Mucosa of stomach (tissue), 1 donor: ENCODE measurements at regions not wholly inside any gene's neighbourhood (a gene's known extent, or its start where the extent isn't known, plus 50 kb on each side); places are given as distances from the start of the nearest gene placed in this dataset.
"Not testable (repeated sequence)": the region's sequence is repeated elsewhere in the genome, so short reads cannot be mapped to it uniquely, and the experiment has no call there.

Experiments used
- H3K27me3 ChIP-seq: one replicate; pipeline ENCODE4 v1.7.0; 2013; ENCODE audit warnings: mild to moderate bottlenecking, low read length; ENCODE audit not compliant: control insufficient read depth, insufficient read depth
- H3K36me3 ChIP-seq: one replicate; pipeline ENCODE4 v1.7.0; 2013; ENCODE audit warnings: low read length; ENCODE audit not compliant: control insufficient read depth, insufficient read depth
- H3K4me1 ChIP-seq: one replicate; pipeline ENCODE4 v1.7.0; 2013; ENCODE audit warnings: mild to moderate bottlenecking, low read length; ENCODE audit not compliant: control insufficient read depth, insufficient read depth
- H3K4me3 ChIP-seq: one replicate; pipeline ENCODE4 v1.7.0; 2013; ENCODE audit warnings: low read length
- H3K9ac ChIP-seq: one replicate; pipeline ENCODE4 v1.7.0; 2013; ENCODE audit warnings: mild to moderate bottlenecking, low read length, moderate library complexity
- H3K9me3 ChIP-seq: one replicate; pipeline ENCODE4 v1.7.0; 2013; ENCODE audit warnings: mild to moderate bottlenecking, low read length, moderate library complexity; ENCODE audit not compliant: control insufficient read depth
- donor health status: Pancreatic carcinoma.

DNA sequence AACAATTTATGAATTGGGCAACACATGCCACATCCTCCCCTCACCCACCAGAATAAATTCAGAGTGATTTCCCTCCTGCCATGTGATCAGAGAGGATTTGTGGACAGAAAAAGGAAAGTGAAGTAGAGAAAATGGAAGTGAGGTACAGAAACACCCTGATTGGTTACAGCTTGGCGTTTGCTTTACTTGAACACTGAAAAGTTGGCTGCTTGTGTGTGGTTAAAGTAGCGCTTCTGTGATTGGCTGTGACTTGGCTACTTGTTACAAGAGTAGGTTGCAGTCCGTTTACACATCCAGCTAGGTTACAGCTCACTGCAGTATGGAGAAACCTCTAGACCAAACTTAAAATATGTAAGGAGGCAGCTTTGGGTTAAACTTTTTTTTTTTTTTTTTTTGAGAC is 205.2 kb upstream of the ZNF608 start:
- Histone ChIP-seq H3K4me1 (peaks cover 8% of the 10 kb centered on the region), H3K9ac (no peak overlapping the region), H3K36me3 (no peaks in the 10 kb centered on the region), H3K27me3 (no peaks in the 10 kb centered on the region), H3K4me3 (no peak overlapping the region), H3K9me3 (no peaks in the 10 kb centered on the region)

DNA sequence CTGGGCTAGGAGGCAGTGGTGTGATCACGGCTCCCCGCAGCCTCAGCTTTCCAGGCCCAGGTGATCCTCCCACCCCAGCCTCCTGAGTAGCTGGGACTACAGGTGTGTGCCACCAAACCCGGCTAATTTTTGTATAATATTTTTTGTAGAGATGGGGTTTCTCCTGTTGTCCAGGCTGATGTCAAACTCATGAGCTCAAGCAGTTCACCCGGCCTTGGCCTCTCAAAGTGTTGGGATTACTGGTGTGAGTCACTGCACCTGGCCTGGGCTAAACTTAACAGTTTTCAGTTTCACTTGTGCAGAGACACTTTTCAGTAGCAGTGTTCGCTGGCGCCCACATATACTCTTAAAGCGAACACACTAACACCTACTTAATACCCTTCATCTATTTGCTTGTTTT is 205.6 kb upstream of the ZNF608 start:
- peaks cover 8% of the 10 kb centered on the region for H3K4me1 ChIP-seq
- no peak overlapping the region for H3K4me3 ChIP-seq
- no peak overlapping the region for H3K9ac ChIP-seq

DNA sequence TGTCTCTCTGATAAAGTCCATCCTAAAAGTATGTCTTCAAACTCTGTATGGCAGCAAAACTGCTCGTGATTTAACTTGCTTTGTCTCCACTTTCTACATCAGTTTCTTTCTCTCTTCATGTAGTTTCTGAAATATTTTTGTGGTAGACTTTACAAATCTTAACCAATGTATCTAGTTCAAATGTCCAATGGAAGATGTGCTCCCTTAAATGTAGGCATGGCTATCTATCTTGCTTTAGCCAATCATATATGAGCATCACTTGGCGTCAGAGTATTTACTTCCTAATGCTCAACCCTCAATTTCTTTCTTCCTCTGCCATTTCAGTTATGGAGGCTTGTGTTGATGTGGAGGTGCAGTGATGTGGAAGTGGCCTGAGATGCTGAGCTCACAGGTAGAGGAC is 206.1 kb upstream of the ZNF608 start:
- H3K4me1 ChIP-seq: peaks cover 8% of the 10 kb centered on the region
- H3K36me3 ChIP-seq: no peaks in the 10 kb centered on the region
- no peak overlapping the region for H3K9ac ChIP-seq
- no peaks in the 10 kb centered on the region for H3K9me3 ChIP-seq
- H3K4me3 ChIP-seq: no peak overlapping the region
- no peaks in the 10 kb centered on the region for H3K27me3 ChIP-seq

More for the DNA sequence above, 205.6 kb upstream of the ZNF608 start:
- H3K36me3 ChIP-seq: no peaks in the 10 kb centered on the region
- H3K27me3 ChIP-seq: no peaks in the 10 kb centered on the region
- H3K9me3 ChIP-seq: no peaks in the 10 kb centered on the region

DNA sequence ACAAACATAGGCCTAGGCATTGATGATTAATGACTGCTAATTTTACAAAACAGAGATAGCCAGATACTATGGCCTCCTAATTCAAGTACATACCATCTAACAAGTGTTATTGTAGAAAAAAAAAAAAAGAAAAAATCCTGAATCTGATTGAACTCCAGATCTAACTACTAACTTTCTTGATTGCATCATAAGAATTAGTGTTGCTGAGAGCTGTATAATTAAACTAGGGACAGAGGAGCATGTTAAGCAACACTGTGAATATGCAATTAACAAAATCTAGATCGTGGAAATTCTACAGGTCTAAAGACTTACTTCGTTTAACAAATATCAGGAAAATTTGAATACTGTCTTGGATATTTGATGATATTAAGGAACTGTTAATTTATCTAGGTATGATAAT is 208.3 kb upstream of the ZNF608 start:
- Histone ChIP-seq H3K9me3 (no peaks in the 10 kb centered on the region), H3K36me3 (no peaks in the 10 kb centered on the region), H3K9ac (no peak overlapping the region), H3K4me3 (no peak overlapping the region), H3K4me1 (no peaks in the 10 kb centered on the region), H3K27me3 (no peaks in the 10 kb centered on the region)

DNA sequence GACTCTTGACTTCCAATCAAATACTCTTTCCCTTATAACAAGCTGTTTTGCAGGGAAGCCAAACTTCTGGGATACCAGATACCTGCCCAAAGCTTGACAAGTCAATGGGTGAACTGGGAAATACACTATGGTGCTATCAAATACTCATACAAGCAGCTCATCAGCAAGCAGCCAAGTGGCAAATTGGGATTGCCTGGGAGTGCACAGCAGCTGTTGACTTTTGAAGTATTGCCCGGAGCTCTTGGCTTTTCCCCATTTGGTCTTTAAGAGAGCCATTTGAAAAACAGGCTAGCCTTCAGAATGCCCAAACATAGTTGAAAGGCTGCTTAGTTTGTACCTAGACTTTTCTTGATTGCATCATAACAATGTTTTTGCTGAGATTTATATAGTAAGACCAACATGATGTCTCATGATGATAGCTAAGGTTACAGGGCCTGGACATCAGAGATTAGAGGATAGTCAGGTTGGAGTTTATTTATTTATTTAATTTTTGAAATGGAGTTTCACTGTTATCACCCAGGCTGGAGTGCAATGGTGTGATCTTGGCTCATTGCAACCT is 210.1 kb upstream of the ZNF608 start:
- Histone ChIP-seq H3K9ac (no peak overlapping the region), H3K4me1 (no peaks in the 10 kb centered on the region), H3K4me3 (no peak overlapping the region), H3K9me3 (no peaks in the 10 kb centered on the region), H3K27me3 (no peaks in the 10 kb centered on the region), H3K36me3 (no peaks in the 10 kb centered on the region)

DNA sequence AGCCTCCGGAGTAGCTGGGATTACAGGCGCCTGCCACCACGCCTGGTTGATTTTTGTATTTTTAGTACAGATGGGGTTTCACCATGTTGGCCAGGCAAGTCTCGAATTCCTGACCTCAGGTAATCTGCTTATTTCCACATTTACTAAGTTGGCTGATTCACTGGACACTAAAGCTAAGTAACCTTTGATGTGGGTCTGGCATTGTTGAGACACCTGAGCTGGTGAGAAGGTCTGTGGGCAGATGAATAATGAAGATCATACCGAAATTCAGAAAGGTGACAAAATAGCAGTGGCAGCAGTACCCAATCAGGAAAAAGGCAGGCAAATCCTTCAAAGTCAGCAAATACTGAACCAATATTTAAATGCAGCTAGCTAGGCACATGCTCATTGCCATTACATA is 210.6 kb upstream of the ZNF608 start:
- Histone ChIP-seq H3K4me1 (no peaks in the 10 kb centered on the region), H3K36me3 (no peaks in the 10 kb centered on the region), H3K27me3 (no peaks in the 10 kb centered on the region), H3K4me3 (no peak overlapping the region), H3K9me3 (no peaks in the 10 kb centered on the region), H3K9ac (no peak overlapping the region)

DNA sequence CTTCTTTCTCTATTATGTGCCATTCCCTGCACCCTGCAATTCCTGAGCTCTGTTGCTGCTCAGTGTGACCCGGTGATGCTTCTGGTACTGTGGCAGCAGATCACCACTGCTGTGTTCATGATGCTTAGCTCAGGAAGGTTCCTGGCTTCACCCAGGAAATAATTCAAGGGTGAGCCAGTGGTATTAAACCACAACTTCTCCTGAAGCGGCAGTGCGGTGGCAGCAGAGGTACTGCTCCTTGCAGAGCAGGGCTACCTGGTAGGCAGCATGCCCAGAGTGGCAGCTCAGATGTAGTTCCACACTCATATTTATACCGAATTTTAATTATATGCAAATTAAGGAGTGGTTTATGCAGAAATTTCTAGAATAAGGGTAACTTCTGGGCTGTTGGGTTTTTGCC is 213.8 kb upstream of the ZNF608 start:
- no peak overlapping the region for H3K4me3 ChIP-seq
- H3K9ac ChIP-seq: no peak overlapping the region
- no peaks in the 10 kb centered on the region for H3K9me3 ChIP-seq
- no peaks in the 10 kb centered on the region for H3K4me1 ChIP-seq
- no peaks in the 10 kb centered on the region for H3K36me3 ChIP-seq
- H3K27me3 ChIP-seq: no peaks in the 10 kb centered on the region

DNA sequence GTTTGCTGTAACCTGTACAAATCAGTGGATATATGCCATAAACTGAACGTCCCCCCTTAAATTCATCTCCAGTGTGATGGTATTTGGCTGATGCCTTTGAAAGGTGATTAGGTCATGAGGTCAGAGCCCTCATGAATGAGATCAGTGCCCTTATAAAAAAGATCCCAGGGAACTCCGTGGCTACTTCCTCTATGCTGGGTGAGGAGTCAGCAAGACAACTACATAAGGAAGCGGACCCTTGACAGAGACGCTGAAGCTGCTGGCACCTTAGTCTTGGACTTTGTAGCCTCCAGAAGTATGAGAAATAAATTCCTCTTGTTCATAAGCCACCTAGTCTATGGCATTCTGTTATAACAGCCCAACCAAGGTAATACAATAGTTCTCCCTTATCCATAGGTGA is 215.1 kb upstream of the ZNF608 start:
- no peaks in the 10 kb centered on the region for H3K4me1 ChIP-seq
- H3K27me3 ChIP-seq: no peaks in the 10 kb centered on the region
- H3K36me3 ChIP-seq: no peaks in the 10 kb centered on the region
- no peaks in the 10 kb centered on the region for H3K9me3 ChIP-seq
- H3K4me3 ChIP-seq: no peak overlapping the region
- H3K9ac ChIP-seq: no peak overlapping the region

DNA sequence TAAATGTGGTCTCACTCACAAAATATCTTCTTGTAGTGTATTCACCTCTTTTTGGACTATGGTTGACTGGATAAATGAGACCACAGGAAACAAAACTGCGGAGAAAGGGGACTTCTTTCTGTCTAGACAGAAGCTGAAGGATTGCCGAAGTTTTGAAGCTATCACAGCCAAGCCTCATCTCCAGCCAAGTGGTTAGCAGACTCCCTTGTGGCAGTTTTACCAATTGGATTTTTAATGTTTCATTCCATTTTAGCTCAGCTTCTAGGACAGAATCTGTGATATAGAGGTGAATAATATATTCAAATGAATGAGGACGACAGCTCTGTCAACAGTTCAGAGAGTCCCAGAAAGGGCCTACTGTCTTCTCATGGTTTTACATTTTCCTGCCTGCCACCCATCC is 215.7 kb upstream of the ZNF608 start:
- H3K9ac ChIP-seq: no peak overlapping the region

DNA sequence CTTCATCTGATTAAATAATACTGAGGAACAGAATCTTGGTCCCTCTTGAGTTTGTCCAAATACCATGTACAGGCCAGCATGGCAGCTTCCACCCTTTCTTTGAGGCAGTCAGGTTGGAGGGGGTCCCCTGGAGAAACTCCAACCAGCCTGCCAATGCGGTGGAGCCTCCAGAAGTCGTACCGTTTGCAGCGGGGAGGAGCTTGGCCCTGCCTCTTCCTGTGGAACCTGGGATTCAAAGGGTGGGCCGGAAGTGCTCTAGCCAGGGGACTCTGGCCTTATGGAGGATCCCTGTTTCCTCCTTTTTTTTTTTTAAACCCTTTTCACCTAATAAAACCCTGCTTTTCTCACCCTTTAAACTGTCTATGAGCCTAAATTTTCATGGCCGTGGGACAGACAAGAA is 216.3 kb upstream of the ZNF608 start:
- Histone ChIP-seq H3K9me3 (no peaks in the 10 kb centered on the region), H3K27me3 (no peaks in the 10 kb centered on the region), H3K4me3 (no peak overlapping the region), H3K9ac (no peak overlapping the region), H3K36me3 (no peaks in the 10 kb centered on the region), H3K4me1 (no peaks in the 10 kb centered on the region)

More for the DNA sequence above, 215.7 kb upstream of the ZNF608 start:
- Histone ChIP-seq H3K4me3 (no peak overlapping the region), H3K27me3 (no peaks in the 10 kb centered on the region), H3K36me3 (no peaks in the 10 kb centered on the region), H3K9me3 (no peaks in the 10 kb centered on the region), H3K4me1 (no peaks in the 10 kb centered on the region)

DNA sequence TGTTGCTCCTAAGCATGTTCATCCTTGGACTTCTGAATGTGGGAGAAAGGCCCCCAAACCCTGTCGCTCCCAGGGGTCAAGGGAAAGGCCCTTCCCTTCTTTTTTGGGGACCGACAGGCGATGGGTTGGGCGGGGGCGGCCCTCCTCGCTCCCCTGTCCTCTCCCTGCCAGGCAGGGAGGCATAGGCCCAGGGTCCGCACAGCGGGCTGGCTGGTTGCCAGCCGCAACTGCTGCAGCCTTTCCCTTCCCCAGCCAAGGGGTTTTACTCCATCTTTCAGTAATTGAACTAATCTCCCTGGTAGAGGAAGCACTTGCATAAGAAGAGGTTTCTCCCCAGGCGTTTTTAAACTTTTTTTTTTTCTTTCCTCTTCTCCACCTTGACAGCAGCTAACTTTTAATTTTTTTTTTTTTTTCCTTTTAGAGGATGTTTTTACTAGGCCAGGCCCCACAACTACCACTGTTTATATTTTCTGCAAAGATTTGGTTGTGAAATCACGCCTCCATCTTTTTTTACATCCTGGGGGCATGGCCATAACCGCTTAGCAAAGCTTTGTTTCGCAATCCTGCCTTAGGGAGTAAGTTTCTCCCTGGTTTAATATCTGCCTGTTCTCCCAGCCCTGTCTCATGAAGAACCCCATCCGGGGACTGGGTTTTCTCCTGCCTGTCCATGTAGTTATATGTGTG is 216.9 kb upstream of the ZNF608 start:
- Histone ChIP-seq H3K9me3 (no peaks in the 10 kb centered on the region), H3K36me3 (no peaks in the 10 kb centered on the region), H3K27me3 (no peaks in the 10 kb centered on the region), H3K4me1 (no peaks in the 10 kb centered on the region), H3K4me3 (no peak overlapping the region), H3K9ac (no peak overlapping the region)

DNA sequence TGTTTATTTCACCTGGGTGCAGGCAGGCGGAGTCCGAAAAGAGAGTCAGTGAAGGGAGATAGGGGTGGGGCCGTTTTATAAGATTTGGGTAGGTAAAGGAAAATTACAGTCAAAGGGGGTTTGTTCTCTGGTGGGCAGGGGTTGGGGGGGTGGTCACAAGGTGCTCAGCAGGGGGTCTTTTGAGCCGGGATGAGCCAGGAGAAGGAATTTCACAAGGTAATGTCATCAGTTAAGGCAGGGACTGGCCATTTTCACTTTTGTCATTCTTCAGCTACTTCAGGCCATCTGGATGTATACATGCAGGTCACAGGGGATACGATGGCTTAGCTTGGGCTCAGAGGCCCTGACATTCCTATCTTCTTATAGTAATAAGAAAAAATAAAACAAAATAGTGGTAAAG is 220.3 kb upstream of the ZNF608 start:
- not testable (repeated sequence) for H3K36me3 ChIP-seq

DNA sequence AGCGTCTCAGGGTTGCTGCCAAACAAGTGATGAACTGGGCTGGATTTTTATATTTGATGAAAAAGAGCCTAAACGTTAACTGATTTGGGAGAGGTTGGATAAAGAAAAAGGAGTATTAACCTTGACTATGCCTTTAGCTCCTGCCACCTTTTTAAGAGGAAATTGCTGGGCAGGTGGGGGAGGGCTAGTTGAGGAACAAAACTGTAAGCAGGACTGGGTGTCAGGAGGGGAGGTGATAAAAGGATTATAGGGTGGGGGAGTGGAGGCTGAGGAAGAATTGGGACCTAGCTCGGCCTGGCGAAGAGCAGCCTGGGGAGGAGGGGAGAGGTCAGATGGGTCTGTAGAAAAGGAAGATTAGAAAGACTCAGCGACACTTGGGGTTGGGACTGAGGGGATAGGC is 223.9 kb upstream of the ZNF608 start:
- H3K27me3 ChIP-seq, H3K36me3 ChIP-seq, H3K4me3 ChIP-seq: not testable (repeated sequence)

More for the DNA sequence above, 220.3 kb upstream of the ZNF608 start:
- H3K4me3 ChIP-seq, H3K27me3 ChIP-seq, H3K9me3 ChIP-seq, H3K9ac ChIP-seq, H3K4me1 ChIP-seq: not testable (repeated sequence)

More for the DNA sequence above, 223.9 kb upstream of the ZNF608 start:
- H3K9ac ChIP-seq, H3K4me1 ChIP-seq, H3K9me3 ChIP-seq: not testable (repeated sequence)
